HG02678 (cell line): ENCODE measurements at regions not wholly inside any gene's neighbourhood (a gene's known extent, or its start where the extent isn't known, plus 50 kb on each side); places are given as distances from the start of the nearest gene placed in this dataset.
A peak's percentile ranks its signal among the peaks of the same experiment; 100 is the strongest.

Experiments used
- ATAC-seq: cut with Tn5 transposase; IDR thresholded peaks from one replicate; pipeline ENCODE4 v1.9.1; 2021; ENCODE audit warnings: mild to moderate bottlenecking, moderate library complexity; ENCODE audit not compliant: unreplicated experiment

DNA sequence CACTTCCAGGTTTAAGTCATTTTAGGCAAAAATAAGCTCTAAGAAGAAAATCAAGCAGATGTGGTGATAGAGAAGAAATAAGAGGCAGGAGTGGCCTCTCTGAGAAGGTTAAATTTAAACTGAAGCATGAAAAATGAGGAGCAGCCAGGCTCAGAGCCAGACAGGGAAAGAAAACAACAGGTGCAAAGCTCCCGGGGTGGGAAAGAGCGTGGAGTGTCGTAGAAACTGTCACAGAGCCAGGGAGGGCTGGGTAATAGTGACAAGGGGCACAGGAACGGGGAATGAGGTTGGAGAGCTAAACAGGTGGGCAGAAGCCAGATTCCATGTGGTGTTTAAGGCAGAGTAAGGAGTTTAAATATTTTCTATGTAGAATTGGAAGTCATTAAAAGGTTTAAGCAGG lies 132.1 kb upstream of the BLID start:
- ATAC-seq: no peak

DNA sequence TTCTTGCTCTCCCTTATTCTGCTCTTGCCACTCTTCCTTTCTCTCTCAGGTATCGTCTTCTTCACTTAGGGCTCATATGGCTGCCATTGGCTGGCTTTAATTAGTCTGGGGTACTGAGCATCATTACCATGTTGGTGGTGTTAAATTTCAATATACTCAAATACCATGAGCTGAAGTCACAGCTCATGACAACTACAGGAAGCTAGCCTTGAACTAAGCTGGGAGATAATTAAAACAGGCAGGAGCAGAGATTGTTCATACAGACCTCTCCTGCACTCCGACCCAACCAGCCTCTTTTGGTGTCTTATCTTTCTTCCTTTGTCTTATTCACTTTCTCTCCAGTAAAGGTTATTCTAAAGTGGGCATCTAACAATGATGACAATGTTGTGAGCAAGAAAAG lies 130.9 kb upstream of the BLID start:
- ATAC-seq: no peak

DNA sequence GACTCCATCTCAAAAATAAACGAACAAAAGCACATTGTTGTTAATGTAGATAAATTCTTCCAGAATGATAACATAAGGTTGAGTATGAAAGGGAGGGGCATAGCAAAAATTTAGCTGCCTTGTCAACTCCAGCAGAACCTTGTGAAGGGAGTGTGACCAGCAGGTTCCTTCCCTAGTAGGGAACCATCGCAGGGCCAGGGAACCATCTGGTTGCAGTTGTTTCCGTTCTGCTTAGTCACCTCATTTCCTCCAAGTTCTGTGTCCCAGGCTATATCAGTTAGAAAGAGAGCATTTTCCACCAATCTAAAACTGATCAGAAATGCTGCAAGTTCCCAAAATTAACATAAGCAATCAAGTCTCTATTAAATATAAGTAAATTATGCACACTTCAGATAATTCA lies 126.7 kb upstream of the BLID start:
- ATAC-seq: no peak

DNA sequence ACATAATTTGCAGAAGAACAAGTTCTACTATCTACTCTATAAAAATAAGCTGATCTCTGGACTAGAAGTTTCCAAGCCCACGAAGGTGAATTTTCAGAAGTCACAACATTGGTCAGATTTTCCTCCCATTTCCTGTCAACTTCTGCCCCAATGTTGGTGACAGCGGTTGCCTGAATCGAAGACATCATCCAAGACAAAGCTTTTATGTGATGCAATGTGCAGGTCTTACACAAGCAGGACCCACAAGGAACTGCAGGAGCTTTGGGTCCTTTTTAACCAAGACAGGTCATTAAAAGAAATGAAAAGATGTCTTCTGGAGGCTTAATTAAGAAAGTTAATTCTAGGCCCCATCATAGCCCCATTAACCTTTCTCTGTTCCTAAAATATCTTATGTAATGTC lies 125.6 kb upstream of the BLID start:
- ATAC-seq: no peak

DNA sequence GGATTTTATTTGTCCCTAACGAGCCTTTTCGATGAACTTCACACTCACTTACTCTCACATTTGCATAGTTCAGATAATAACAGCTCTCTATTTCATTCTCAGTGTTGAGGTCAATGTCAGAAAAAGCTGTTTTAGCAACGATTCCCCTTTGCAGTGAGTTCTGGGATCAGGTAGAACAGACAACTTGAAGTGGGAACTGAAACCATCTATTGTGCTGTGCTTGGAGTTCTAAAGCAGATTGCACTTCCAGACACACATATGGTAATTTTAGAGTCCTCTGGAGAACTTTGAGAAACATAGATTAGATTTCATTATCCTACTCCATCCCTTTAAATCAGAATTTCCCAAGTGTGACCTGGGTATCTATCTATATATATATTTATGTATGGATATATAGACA lies 124.6 kb upstream of the BLID start:
- ATAC-seq: no peak

DNA sequence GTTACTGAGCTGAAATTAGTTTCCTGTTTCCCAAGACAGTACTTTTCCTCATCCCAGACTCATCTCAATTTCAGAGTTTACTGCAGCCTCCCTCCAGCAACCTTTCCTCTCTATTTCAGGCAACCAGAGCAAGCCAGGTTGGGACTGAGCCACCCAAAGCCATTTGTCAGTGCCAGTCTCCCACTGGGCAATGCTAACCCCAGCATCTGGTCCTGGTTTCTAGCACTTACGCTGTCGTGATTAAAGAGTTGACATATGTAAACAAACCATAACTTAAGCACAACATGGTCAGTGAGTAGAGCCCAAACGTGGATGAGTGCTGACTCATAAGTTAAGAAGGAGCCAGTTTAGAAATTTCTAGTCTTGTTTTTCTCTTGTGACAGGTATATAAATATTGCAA lies 119.6 kb upstream of the BLID start:
- ATAC-seq: no peak

DNA sequence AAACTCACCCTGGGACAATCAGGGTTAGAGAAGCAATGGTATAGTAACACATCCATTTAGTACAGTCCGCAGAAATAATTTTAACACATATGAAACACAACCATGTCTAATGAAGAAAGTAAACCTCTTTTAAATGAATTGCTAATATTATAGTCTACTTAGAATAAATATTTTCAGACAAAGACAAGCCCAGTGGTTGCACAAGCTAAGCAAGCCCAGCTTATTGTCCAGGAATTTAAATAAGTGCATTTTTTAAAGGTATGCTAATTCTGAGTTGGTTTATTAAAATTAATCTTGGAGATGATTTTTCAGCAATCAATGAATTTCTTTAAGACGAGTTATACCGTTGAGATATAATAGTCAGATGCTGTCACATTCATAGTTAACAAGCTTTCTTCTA lies 118.8 kb upstream of the BLID start:
- no peak for ATAC-seq

DNA sequence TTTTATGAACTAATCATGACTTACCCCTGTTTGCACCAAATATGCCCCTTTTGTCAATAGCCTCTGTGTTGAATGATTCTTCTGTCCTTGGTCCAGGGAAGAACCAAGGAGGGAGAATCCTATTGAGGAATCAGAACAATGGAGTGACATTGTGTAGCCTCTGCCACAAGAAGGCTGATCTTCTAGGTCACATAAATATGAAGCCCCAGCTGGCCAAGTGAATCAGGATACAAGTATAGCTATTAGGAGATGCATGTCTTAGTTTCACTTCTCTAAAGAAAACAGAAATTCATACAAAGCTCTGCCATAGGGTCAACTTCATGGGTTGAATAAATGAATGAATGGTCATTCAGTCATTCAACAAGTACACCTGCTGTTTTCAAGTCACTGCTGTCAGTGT lies 118.2 kb upstream of the BLID start:
- ATAC-seq: no peak

DNA sequence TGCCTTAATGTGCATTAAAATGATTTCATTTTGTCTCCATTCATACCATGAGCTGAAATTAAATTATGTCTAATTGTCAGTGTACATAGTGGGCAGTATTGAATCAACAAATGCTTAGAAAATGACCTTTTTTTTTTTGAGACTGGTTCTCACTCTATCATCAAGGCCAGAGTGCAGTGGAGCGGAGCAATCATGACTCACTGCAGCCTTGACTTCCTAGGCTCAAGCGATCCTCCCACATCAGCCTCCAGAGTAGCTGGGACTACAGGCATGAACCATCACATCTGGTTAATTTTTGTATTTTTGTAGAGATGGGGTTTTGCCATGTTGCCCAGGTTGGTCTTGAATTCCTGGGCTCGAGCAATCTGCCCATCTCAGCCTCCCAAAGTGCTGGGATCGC lies 117.0 kb upstream of the BLID start:
- ATAC-seq: no peak

DNA sequence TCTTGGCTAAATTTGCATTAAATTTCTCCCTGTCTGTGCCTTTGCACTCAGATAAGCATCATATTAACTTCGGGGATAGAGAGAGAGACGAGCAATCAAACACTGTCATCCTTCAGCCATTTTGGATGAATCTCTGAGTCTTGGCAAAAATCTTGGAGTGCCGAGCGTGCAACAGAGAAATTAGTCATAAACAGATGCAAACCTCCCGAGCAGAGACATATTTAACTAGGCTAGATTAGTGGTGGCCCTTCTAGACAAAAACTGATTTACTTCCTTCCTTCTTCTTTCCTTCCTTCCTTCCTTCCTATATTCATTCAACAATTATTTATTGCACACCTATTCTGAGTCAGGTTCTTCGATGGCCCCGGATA lies 114.4 kb upstream of the BLID start:
- ATAC-seq: no peak

DNA sequence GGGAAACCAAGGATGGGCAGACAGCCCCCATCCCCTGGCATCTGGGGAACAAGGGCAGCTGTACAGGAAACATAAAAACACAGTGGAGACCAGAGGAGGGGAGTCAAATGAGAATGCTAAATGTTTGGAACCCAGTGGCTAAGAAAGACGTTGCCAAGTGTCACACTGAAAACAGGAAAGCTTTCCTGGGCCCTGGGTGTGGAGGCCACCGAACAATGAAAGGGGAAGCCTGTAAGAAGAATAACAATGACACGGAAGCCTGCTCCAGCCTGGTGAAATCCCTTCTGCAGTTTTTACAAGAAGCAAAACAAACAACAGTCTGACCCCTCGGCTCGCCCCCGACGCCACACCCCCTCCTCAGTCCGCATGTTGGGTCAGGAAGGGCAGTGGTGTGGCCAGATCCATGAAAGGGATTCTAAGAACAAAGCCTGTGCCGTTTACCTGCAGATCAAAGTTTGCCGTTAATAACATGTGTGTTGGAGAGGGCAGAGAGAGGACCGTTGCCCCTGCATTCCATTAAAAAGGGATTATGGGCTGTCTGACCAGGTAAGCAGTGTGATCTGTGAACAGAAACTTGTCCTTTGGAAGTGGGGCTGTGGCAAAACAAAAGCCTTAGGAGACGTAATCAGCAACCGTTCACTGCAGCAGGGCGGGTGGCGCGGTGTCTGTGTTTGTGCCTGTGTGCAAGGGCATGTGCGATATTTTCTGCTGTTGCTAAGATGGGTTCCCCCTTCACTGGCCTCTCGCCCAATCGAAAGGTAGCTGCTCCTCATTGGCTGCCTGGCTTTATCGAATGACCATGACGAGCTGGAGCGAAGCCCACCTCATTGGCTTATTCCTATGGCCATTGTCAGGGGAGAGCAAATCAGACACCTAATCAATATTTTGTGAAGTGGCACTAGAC lies 113.7 kb upstream of the BLID start:
- no peak for ATAC-seq

DNA sequence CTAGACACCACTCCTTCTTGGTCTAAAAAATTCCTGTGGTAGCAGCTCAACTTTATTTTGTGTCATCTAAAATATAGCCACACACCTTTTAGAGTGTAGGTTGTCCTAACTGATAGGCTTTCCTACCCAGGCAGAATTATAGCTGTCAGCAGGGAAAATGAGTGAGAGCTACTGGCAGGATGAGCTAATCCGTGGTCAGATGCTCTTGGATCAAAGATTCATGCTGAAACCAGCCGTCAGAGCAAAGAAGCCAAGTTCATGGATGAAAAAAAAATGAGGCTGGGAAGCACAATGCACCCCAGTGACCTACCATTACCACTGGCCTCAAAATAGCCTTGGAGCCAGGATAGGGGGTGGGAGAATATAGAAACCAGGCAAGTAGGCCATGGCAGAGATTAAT lies 113.1 kb upstream of the BLID start:
- ATAC-seq: no peak

DNA sequence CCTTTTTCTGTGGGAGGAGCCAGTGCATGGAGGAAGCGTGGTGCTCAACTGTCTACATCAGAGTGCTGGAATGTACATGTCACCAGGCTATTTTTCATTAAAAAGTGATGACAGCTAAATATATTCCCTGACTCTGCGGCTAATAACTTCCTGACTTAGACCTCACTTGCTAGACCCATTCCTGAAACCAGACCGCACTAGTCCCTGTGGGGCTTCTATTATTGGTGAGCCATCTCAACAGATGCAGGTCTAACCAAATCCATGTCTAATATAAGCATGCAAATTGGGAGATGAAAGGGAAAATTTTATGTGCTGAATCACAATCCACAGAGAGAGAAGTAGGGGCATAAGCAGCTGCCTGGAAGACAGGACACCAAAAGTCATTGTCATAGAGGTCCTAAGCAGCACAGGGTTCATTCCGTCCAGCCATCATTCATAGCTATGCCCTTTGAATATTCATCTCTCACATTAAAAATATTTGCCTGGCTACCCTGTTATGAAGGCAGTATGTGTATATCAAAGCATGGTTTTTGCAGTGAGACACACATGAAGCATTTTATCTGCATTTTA lies 110.9 kb upstream of the BLID start:
- no peak for ATAC-seq

DNA sequence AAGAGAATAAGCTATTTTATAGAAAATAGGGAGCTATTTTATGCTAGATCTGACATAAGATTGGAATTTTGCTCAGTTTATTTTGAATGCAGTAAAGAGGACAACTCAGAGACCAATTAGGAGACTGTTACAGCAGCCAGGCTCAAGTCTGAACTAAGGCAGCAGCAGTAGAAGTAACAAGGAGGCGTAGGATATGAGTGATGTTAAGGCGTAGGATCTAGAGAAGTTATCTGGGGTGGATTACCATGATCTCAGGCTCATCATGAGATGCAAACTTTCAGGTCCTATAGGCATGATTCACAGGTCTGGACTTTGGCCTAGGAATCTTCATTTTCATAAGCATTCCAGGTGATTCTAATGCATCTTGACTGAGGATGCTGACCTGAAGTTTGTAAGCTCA lies 108.9 kb upstream of the BLID start:
- ATAC-seq: no peak

DNA sequence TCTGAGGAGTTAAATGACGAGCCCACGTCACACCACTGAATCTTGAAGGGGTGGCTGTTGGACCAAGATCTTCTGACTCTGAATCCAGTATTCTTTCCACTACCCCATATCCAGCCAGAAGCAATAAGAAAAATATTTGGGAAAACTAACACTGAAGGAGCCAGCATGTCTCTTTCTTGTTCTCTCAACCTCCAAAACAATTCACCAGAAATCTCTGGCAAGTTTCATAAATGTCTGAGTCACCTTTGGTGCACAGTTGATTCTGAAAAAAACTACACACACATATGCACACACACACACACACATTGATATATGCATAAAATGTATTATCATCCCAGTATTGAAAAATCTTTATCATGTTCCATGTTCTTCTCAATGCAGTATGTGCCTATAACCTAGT lies 104.3 kb upstream of the BLID start:
- ATAC-seq: no peak

DNA sequence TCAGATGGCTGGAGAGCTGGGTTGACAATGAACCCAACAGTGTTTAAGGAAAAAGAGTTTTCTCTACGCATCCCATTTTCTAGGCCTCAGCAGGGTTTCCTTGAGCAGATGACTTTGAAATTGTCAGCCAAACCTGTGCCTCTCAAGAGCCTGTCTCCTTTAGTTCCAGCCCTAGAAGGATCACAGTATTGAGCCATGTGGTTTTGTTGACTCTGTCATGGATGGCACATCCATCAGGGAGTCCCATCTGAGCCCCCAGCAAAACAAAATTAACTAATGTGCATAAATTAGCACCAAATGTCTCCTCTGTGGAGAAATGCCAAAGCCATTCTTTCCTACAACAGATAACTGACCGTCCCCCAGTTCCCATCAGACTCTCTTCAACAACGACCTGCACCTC lies 103.8 kb upstream of the BLID start:
- no peak for ATAC-seq

DNA sequence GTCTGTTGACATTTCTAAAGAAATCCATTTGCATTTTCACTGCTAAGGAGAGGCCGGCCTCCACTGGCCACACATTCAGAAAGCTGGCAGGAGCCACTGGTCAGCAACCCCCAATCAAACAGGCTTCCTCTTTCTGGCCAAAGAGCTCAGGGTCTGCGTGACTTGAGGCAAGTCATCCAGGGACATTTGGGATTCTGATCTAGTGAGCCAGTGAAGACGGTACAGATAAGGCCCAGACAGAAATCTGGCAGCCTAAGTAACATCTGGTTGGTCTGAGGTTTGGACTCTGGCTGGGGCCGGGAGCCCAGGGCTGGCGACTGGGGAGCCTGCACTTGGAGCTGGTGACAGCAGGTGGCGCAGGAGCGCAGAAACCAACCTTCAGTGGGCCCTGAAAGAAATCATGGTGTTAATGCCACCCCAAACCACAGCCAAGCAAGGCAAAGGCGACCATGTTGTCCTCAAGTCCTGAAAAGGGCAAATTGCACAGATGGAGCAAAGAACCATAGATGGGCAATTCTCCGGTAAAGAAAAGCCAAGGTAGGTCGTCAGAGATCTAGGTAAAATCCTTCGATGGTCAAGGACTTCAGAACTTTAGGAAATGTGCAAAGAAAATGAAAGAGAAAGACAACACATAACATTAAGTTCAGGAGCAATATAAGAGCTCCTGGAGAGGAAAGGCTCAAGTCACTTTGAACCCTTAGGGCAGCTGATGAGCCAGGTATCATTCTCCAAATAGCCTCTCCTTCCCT lies 99.4 kb upstream of the BLID start:
- ATAC-seq: peak; percentile 82

DNA sequence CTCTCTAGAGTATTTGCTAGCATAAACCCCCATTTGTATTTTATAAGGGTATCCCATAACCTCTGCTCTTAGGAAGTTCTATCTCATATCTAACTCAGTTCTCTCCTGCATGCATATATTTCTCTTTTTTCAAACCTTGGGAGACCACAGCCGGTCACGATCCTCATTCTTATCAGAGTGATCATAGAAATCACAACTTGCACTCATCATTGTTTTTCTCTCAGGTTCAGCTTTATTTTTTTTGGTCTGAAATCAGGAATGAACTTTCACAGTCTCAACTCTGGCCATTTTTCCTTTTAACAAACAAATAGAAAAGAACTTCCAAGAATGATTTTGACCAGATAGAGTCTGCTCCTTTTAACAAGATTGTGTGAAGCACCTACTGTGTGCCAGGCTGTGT lies 98.6 kb upstream of the BLID start:
- no peak for ATAC-seq

DNA sequence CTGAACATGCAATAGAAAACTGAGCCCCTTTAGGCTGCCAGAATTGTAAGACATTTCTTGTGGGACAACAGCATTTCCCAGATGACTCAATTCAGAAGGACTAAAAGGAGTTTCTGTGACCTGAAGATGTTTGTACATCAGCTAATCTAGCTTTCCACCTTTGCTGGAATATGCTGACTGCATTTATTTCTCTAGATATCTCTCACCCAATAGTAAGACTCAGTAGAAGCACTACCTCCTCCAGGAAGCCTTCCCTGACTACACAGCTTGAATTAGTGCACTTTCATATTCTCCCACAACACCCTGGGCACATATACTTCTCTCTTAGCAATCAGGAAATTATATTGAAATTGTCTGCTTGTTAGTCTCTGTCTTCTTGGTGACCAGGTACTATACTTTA lies 98.1 kb upstream of the BLID start:
- no peak for ATAC-seq

DNA sequence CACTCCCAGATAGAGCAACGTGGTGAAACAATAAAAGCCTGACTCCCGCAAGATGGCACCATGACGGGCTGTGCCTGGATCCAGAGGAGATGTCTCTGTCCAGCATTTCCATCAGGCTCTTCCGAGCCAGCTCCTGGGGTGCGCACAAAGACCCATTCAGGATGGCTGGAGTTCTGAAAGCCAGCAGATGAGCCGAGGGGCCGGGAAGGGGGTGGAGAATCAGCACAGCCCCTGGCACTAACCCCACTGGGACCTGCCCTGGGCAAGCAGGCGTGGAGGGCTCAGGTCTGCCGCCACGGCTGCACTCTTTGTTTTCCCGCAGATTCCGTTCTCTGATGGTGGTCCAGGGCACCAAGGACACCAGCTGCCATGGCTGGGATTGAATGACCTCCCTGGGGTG lies 97.2 kb upstream of the BLID start:
- no peak for ATAC-seq

DNA sequence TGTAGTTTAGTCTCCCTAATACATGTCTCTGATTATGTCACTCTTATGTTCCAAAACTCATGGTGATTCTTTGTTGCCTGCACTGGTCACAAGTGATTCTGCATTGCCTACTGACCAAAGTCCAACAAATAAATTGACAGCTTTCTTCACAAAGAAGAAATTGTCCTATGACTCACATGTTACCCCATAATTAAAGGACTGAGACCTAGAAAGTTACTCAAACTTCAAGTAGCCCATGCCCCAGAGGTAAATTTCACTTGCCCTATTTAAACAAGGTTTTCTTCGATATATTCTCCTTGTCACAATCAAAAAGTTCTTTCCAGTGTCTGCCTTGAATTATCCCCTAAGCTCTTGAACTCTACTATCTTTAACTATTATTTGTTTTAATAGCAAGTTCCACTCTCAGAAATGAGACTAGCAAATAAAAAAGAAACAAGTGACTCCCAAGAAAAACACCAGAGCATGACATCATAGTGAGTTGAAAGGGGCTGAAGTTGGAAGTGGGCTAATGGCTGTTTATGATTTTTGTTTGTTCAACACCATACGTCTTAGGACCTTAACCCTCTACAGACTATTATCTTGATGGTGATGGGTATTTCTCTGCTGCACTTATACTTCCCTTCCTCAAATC lies 94.5 kb upstream of the BLID start:
- no peak for ATAC-seq
